HG03460 (cell line): ENCODE measurements at regions not wholly inside any gene's neighbourhood (a gene's known extent, or its start where the extent isn't known, plus 50 kb on each side); places are given as distances from the start of the nearest gene placed in this dataset.
"Not testable (repeated sequence)": the region's sequence is repeated elsewhere in the genome, so short reads cannot be mapped to it uniquely, and the experiment has no call there.

Source experiments
- ATAC-seq: cut with Tn5 transposase; IDR thresholded peaks from one replicate; pipeline ENCODE4 v1.9.1; 2021; ENCODE audit not compliant: unreplicated experiment

DNA sequence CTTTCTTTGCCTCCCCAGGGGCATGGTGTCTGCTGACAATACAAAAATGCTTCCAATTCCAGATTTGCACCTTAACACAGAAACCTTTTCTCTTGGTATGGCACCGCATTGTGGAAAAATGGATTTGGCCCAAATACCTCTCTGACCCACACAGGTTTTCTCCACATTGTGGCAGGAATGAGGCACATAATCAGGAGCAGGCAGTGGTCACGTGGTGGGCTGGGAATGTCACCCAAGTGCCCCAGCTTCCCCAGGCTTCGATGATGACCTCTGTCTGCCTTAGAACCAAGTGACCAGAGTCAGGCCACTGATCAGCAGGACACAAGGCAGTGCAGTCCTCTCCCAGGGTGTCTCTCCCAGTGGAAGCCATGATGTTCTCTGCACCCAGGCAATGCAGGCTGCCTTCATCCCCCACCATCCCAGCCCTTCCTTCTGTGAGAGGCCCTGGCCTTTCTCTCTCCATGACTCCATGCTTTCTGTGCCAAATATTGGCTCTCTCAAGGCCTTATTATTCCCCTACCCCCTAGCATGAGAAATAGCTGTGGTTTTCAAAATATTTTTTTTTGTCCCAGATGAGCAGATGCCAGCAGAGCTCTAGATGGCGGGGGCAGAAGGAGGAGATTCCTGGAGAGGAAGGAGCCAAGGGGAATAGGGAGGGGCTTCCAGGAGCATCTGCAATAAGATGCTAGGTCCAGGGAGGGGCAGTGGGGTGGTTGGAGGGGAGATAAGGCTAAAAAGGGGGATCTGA, 198.9 kb downstream of the ACKR3 start:
- no peak for ATAC-seq

DNA sequence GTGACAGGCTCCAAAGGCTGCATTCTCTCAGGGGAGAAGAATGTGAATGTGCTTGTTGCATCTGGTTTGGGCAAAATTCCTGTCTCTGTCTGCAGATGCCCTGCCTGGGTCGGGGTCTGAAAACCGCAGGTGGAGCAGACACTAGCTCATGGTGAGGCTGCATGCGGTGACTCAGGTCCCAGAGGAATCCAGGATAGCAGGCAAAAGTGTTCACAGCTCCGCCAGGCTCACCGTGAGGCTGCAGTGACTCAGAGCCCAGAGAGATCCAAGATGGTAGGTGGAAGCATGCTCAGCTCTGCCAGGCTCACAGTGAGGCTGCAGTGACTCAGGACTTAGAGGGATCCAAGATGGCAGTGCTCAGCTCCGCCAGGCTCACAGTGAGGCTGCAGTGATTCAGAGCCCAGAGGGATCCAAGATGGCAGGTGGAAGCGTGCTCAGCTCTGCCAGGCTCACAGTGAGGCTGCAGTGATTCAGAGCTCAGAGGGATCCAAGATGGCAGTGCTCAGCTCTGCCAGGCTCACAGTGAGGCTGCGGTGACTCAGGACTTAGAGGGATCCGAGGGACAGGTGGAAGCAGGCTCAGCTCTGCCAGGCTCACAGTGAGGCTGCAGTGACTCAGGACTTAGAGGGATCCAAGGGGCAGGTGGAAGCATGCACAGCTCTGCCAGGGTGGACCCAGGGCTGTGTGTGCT, 200.5 kb downstream of the ACKR3 start:
- ATAC-seq = no peak

DNA sequence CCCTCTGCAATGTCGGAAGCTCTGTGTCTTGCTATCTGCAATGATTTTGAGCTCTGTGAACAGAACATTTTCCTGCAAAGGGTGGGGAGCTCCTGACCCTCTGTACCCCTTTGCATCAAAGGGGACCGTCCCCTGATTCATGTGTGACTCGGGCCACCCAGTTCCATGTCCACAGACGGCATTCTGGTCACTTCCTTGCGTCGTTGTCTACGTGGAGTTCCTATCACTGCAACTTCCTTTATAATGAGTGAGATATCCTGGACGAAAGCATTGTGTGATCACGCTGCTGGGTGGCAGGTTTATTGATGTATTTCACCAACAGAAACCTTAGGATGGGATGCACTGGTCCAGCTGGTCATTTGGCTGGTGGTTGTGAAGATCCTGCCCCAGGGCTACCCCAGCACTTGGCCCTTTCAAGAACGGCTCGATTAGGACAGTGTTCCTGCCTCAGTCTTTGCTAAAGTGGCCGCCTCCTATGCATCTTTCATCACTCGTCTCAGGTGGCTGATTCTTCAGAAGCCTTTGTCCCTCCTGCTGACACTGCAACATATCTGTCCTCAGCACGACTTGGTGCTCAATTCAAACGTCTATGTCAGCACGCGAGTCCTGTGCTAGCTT, 202.7 kb downstream of the ACKR3 start:
- ATAC-seq = no peak

DNA sequence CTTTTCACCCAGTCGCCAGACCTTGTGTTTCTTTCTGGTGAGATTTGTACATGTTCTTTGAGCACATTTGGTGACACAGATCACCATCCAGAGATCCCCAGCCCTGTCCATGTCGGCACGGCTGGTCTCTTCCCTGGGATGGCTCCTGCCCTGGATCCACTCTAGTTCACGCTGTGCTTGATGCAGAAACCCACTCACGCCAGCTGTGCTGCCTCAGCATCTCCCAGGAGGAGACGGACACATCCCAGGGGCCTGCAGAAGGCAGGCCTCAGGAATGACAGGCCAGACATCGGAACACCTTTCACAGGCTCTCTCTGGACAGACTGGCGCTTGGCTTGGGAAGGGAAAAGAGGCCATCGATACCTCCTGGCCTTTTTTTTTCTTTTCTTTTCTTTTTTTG, 203.6 kb downstream of the ACKR3 start:
- no peak for ATAC-seq

DNA sequence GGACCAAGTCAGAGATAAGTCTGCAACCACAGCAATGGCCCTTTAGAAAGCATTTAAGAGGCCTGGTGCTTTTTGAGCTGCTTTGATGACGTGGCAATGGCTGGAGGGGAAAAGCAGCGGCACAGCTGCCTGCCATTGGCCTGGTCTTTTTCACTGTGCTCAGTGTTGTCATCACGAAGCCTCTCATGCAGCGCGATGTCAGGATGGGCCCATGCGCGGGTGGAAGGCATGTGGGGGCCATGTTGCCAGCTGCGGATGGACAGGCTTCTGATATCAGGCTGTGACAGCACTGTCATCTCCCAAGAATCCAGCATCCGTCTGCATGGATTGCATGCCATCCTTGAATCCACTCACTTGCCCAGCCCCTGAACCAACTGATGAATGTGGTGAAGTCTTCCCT, 204.5 kb downstream of the ACKR3 start:
- ATAC-seq = no peak

DNA sequence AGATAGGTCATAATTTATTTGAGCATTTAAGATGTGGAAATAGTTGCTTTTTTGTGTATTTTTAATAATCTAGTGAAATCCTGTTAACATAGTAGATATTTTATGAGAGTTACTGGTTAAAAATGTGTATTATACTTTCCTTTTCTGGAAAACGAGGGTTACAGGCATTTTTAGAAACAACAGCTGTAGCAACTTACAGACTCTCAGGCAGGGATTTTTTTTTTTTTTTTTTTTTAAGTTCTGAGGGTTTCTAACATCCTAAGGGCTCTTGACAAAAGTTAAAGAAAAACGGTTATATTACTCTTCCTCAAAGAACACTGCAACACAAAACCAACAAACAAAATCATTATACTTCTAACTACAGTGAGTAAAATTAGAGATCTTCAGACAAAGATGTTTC, 205.9 kb downstream of the ACKR3 start:
- ATAC-seq = no peak

DNA sequence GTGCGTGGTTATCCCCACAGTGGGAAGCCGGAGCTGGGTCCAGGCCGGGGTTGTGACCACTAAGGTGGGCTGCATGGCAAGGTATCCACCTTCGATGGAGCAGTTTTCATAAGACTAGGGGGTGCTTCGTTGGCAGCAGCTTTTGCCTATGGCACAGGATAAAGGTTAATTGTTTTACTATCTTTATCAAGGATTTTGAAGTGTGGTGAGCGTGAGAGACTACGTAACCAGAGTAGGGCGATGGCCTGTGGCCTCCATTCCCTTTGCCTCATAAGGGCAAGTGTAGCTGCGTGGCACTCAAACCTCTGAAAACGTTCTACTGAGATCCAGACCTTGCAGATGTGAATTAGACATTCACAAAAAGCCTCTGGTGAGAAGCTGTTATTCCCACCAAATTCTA, 206.6 kb downstream of the ACKR3 start:
- no peak for ATAC-seq

DNA sequence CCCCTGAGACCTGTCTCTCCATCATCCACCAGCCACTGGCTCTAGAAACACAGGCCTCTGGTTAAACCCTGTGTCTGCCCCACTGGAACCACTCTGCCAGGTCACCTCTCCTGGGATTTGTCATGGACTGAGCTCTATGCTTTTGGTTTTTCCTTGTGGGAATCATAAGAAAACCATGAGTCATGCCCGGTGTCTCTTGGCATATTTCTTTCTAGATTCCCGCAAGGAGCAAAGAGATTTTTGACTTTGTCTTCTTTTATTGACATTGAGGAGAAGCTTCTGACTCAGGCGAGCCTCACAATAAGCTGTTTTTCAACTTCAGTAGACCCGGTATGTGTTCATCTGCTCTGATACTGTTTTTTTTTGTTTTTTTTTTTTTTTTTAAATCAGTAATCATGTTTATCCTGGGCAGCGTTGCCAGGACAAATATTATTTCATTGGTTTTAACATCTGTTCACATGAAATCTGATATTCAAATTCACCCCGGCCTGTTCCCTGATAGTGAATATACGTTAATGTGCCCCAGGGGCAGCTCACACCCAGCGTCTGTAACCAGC, 207.1 kb downstream of the ACKR3 start:
- ATAC-seq = no peak

DNA sequence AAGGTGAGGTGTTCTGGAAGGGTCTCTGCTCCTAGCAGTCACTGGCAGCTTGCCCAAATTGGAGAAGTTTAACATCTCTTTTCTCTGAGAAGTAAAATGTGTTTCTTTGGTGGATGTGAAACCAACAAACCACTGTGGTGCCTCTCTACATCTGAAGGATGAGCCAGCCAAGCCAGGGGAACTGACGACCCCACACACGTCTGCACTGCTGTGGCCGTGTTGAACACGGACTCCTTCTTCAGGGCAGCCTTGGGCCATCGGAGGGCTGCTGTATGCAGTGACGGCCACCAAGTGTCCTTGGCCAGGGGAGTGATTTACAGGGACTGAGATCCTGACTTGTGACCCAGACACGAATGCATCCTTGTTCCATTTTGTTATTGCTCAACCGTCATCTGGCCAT, 207.8 kb downstream of the ACKR3 start:
- no peak for ATAC-seq

DNA sequence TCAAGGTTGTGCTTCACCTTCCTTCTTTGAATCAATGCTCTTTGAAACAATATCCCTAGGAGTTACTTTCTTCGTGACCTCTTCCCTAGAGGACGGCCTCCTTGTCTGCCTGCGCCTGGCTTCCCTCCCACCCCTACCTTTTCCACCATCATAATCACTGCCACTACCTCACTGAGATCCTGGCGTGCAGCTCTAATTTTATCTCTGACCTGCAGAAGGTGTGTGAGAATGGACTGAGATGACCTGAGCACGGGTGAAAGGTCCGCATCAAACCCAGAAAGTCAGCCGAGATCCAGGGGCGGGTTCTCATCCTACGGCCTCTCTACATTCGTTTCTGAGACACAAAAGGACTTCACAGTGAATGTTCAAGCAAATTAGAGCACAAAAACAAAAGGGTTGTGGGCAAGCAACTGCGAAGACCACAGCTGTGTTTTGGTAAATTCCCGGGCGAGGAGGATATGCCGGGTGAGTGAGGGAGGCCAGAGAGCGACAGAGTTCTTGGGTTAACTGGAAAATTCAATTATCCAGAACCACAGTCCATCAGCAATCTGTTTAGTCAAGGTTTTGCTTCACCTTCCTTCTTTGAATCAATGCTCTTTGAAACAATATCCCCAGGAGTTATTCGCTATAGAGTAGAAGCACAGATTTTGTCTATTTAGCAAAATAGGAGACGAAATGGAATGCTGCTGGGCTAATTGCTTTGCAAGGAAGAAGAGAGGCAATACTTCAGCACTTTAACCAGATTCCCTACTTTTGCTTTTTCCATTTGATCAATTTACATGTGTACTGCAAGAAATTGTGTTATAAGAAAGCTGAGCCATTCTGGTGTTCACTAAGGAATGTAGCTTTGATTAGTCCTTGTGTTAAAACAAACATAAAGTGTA, 212.6 kb downstream of the ACKR3 start:
- ATAC-seq = no peak

DNA sequence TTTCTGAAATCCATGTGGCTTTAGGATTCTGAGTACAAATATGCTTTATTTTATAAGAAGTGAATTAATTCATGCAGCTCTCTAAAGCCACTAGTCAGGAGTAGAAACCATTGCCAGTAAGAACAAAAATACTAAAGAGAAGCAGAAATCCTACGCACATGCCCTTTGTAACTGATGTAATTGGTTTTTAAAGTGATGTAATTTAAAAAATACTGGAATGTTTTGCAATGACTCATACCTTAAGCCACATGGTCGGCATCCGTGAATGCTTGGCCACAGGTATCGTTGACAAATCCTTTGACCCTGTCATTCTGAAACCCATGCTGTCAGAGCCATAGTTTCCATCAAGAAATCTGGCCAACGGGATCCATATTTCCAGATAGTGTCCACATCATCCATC, 213.3 kb downstream of the ACKR3 start:
- ATAC-seq = no peak

DNA sequence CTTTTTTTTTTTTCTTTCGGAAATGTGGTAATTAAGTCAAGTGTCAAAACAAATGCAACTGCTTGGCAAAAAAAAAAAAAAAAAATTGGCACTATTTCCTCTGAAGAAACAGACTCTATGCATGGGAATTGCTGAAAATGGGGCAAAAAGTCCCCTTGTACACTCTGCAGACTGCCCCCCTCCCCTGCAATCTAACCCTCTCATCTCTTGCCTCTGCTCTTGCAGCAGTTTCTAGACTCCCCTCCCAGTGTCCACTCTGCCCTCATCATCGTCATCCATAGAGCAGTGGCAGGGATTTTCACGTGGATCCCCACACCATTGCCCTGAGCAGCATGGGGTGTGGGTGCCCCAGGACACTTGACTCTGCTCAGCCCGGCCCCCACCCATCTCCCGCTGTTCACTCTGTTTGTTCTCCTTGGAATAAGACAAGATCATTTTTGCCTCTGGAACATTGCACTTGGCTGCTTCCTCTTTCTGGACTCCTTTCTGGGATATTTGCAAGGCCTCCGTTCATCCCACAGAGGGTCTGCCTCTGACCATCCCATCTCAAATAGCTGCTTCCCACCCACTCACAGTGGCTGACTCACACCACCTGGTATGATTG, 213.9 kb downstream of the ACKR3 start:
- ATAC-seq = no peak

DNA sequence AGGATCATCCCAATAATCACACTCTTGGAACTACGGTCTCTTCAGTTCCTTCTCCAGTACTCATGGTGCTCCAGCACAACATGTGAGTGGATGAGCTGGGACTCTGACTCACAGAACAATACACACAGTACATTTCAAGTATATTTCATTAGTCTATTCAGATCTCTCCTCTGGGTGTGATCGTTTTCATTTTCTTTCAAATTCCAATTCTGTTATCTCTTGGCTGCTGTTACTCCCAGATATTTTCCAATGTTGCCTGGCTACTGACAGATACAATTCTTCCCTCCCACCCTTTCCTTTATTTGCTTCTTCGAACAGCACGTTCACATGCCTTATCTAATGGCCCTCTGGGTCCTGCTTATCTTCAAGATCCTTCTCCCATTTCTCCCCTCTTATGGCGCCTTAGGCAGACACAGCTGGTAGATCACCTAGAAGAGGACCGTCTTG, 216.0 kb downstream of the ACKR3 start:
- no peak for ATAC-seq

DNA sequence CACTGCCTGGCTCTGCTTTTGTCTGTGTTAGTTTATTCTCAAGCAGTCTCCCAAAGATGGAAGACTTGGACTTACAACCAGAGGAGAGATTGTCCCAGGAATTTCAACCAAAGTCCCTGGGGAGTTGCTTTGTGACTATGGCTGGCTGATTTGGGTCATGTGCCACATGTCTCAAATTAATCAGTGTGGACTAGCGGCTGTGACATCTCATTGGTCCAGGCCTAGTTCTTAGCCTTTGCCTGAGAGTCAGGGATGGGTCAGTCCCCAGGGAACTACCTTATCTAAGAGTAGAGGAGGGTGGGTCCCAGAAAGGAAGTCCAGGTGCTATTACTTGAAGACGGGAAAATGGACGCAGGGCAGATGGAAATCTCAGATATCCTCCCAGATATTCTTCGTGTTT, 217.1 kb downstream of the ACKR3 start:
- ATAC-seq = no peak

DNA sequence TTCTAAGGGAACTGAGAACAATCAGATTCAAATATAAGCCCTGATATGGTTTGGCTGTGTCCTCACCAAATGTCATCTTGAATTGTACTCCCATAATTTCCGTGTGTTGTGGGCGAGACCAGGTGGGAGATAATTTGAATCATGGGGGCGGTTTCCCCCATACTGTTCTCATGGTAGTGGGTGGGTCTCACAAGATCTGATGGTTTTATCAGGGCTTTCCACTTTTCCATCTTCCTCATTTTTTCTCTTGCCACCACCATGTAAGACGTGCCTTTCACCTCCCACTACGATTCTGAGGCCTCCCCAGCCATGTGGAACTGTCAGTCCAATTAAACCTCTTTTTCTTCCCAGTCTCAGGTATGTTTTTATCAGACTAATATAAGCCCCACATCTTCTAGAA, 217.8 kb downstream of the ACKR3 start:
- not testable (repeated sequence) for ATAC-seq

DNA sequence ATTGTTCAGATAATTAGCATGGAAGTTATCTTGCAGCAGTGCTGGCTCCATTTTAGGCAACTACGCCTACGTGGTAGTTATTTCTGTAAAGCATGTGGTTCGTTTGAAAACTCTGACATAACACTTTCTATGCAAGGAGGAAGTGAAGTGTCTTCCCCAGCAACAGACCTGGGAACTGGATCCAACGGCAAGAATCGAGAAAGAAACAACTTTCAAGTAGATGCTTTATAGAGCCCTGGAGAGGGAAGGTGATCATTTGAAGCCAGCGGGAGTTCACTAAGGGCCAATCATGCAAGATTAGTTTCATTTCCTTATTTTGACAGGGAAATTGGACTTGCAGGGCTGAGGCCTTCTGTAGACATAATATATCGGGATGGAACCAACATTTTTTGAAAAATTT, 218.3 kb downstream of the ACKR3 start:
- no peak for ATAC-seq

DNA sequence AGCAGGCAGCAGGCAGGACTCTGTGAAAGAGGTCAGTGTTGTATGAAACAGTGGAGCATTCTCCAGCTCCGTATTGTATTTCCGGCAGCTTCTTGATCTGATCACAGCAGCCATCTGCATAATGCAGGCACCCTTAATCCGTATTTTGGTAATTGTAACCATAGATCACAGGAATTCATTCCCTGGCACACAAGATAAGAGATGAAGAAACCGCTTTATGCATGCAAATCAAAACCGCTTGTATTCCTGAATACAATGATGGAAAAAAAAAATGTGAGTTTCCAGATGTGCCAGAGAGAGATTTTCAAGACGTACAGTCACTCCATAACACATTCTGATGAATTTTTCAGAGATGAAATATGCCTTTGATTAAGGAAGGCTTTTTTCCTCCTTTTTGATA, 221.3 kb downstream of the ACKR3 start:
- ATAC-seq = no peak

DNA sequence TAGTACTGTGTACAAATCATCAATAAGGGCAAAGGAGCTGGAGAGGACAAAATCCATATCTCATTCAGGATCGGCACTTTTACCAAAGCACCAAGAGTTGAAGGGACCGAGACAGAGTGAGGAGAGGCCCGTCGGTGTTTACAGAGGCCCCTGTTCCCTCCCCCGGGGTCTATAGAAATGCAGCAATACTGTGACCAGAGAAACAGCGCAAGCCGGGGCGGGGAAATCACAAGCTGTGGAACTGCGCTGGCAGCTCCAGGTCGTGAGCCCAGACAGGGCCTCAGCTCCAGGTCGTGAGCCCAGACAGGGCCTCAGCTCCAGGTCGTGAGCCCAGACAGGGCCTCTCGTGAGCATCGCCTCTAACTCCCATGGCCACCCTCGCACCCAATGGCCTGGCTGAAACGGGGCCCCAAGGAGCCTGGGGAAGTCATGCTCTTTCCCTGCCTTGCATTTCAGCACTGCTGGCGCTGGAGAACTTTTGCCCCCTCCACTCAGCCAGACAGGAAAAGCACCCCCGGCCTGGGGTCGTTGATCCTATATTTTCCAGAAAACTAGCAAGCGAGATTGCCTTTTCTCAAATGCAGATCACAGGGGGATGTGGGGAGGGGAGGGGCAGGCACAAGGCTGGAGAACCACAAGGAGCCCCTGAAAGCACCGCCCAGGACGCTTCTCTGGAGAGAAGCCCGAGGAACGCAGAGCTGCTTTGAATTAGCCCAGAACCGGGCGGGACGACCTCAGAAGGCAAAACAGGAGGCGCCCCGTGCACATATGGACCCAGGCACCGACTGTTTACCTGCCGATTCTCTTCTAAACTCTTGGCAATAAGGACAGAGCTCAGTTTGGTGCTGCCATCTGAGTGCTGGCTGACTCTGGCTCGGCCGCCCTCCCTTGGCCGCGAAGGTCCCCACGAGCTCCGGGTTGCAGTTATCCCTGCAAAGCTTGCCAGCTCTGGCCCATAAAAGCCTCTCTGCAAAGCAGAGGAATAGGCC, 223.7 kb downstream of the ACKR3 start:
- ATAC-seq = no peak

DNA sequence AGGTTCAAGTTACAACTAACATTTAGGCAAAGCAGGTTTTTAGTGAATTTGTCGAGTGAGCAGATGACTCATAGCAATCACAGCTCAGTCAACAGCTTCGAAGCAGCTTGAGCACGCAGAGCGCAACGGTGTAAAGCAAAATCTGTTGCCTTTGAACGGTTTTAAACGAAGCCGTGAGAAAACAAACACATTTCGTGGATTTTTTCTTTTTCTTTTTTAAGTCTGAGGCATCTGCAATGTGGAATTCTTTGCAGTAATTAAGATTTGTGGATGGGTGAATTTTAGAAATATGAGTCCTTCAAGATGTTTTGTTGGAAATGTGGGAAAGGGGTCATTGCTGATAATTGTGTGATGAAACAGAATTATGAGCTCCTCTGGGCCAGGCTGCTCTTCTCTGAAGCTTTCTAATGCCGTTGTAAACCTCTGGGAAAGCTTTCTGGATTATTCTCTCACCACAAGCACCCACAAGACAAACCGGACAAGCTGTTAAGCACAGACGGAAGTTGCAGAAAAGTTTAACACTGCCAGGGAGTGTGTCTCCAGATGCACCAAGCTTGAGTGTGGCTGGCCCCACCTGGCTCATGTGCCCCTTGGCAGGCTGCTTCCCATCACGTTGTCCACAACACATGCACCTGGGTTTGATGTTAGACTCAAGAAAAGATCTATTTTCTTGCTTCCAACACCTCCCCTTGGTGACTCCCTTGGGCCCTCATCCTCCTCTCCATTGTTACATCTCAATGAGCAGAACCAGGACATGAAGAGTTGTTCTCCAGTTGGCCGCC, 224.7 kb downstream of the ACKR3 start:
- ATAC-seq = no peak
